ENCODE measurements at regions not wholly inside any gene's neighbourhood (a gene's known extent, or its start where the extent isn't known, plus 50 kb on each side); places are given as distances from the start of the nearest gene placed in this dataset.
"Not testable (repeated sequence)": the region's sequence is repeated elsewhere in the genome, so short reads cannot be mapped to it uniquely, and the experiment has no call there.

GRCh38 chr3:87581240-87581639 is 304.9 kb upstream of the POU1F1 start:
- no peak for DNase-seq (ENCODE audit: low read depth in 2 of 2)

GRCh38 chr3:87576752-87577151 is 300.4 kb upstream of the POU1F1 start:
- no peak for DNase-seq (ENCODE audit: low read depth in 2 of 2)

- DNase-seq (ENCODE audit: low read depth in 2 of 2): no peak
Observed at GRCh38 chr3:87575550-87575949, 299.2 kb upstream of the POU1F1 start.

- DNase-seq (ENCODE audit: low read depth in 2 of 2): no peak
Observed at GRCh38 chr3:87568331-87568730, 291.9 kb upstream of the POU1F1 start.

- DNase-seq (ENCODE audit: low read depth in 2 of 2): no peak
Observed at GRCh38 chr3:87564438-87564837, 288.1 kb upstream of the POU1F1 start.

- DNase-seq (ENCODE audit: low read depth in 2 of 2): no peak
Observed at GRCh38 chr3:87563712-87564111, 287.3 kb upstream of the POU1F1 start.

GRCh38 chr3:87558492-87558891 is 282.1 kb upstream of the POU1F1 start:
- DNase-seq (ENCODE audit: low read depth in 2 of 2): no peak

- DNase-seq (ENCODE audit: low read depth in 2 of 2): no peak
Observed at GRCh38 chr3:87555290-87555689, 278.9 kb upstream of the POU1F1 start.

- no peak for DNase-seq (ENCODE audit: low read depth in 2 of 2)
Observed at GRCh38 chr3:87553058-87553457, 276.7 kb upstream of the POU1F1 start.

- DNase-seq (ENCODE audit: low read depth in 2 of 2): no peak
Observed at GRCh38 chr3:87550892-87551291, 274.5 kb upstream of the POU1F1 start.

GRCh38 chr3:87549208-87549607 is 272.8 kb upstream of the POU1F1 start:
- DNase-seq (ENCODE audit: low read depth in 2 of 2): no peak

- no peak for DNase-seq (ENCODE audit: low read depth in 2 of 2)
Observed at GRCh38 chr3:87548271-87548670, 271.9 kb upstream of the POU1F1 start.

GRCh38 chr3:87546216-87546615 is 269.8 kb upstream of the POU1F1 start:
- no peak for DNase-seq (ENCODE audit: low read depth in 2 of 2)

GRCh38 chr3:87543408-87543807 is 267.0 kb upstream of the POU1F1 start:
- DNase-seq (ENCODE audit: low read depth in 2 of 2): not testable (repeated sequence)

- DNase-seq (ENCODE audit: low read depth in 2 of 2): no peak
Observed at GRCh38 chr3:87541723-87542122, 265.3 kb upstream of the POU1F1 start.

GRCh38 chr3:87538722-87539121 is 262.3 kb upstream of the POU1F1 start:
- not testable (repeated sequence) for DNase-seq (ENCODE audit: low read depth in 2 of 2)

GRCh38 chr3:87509401-87509800 is 233.0 kb upstream of the POU1F1 start:
- DNase-seq (ENCODE audit: low read depth in 2 of 2): no peak

GRCh38 chr3:87508921-87509320 is 232.5 kb upstream of the POU1F1 start:
- DNase-seq (ENCODE audit: low read depth in 2 of 2): no peak

- no peak for DNase-seq (ENCODE audit: low read depth in 2 of 2)
Observed at GRCh38 chr3:87507753-87508152, 231.4 kb upstream of the POU1F1 start.

GRCh38 chr3:87503900-87504498 is 227.6 kb upstream of the POU1F1 start:
- DNase-seq (ENCODE audit: low read depth in 2 of 2): no peak

GRCh38 chr3:87501076-87501475 is 224.7 kb upstream of the POU1F1 start:
- no peak for DNase-seq (ENCODE audit: low read depth in 2 of 2)

- DNase-seq (ENCODE audit: low read depth in 2 of 2): no peak
Observed at GRCh38 chr3:87498358-87499080, 222.1 kb upstream of the POU1F1 start.

- DNase-seq (ENCODE audit: low read depth in 2 of 2): no peak
Observed at GRCh38 chr3:87495938-87496337, 219.6 kb upstream of the POU1F1 start.

- no peak for DNase-seq (ENCODE audit: low read depth in 2 of 2)
Observed at GRCh38 chr3:87494264-87494663, 217.9 kb upstream of the POU1F1 start.
